Kidney (tissue), 13 donors: ENCODE measurements at regions not wholly inside any gene's neighbourhood (a gene's known extent, or its start where the extent isn't known, plus 50 kb on each side); places are given as distances from the start of the nearest gene placed in this dataset.

Source experiments
- DNase-seq, 5 donors: peaks; one replicate each; pipeline ENCODE4 v3.0.0-alpha.2; 2013 to 2020
- FAIRE-seq: peaks from 2 replicates; lab custom pipeline; 2012; peaks lifted over from hg19 to GRCh38; lab: Jason Lieb, UNC
- H3K27ac ChIP-seq, 2 donors: one replicate each; pipeline ENCODE4 v1.7.0; 2013; ENCODE audit warnings: low read depth in 2 of 2, low read length in 2 of 2, inconsistent platforms in 1 of 2
- H3K27me3 ChIP-seq: one replicate; pipeline ENCODE4 v1.7.1; 2013; ENCODE audit warnings: low read length, inconsistent platforms; ENCODE audit not compliant: control insufficient read depth, insufficient read depth
- H3K36me3 ChIP-seq, 3 donors: one replicate each; pipeline versions ENCODE4 v1.7.0 to v1.7.1; 2013; ENCODE audit warnings: low read length in 3 of 3, control low read depth in 1 of 3, inconsistent platforms in 1 of 3; ENCODE audit not compliant: insufficient read depth in 3 of 3, control insufficient read depth in 2 of 3
- H3K4me1 ChIP-seq, 3 donors: one replicate each; pipeline versions ENCODE4 v1.7.0 to v1.7.1; 2013; ENCODE audit warnings: low read length in 3 of 3, inconsistent platforms in 1 of 3, low read depth in 1 of 3; ENCODE audit not compliant: control insufficient read depth in 2 of 3, insufficient read depth in 2 of 3
- H3K4me3 ChIP-seq, 3 donors: one replicate each; pipeline versions ENCODE4 v1.7.0 to v1.8.1; 2013; ENCODE audit warnings: low read length in 3 of 3, control low read depth in 1 of 3, inconsistent platforms in 1 of 3
- H3K9ac ChIP-seq, 3 donors: one replicate each; pipeline versions ENCODE4 v1.7.0 to v1.7.1; 2013; ENCODE audit warnings: low read length in 3 of 3, control low read depth in 1 of 3, inconsistent platforms in 1 of 3
- H3K9me3 ChIP-seq, 3 donors: one replicate each; pipeline versions ENCODE4 v1.7.0 to v1.7.1; 2013; ENCODE audit warnings: low read length in 3 of 3, control low read depth in 1 of 3, inconsistent platforms in 1 of 3; ENCODE audit not compliant: control insufficient read depth in 2 of 3, insufficient read depth in 1 of 3
- CTCF ChIP-seq: IDR thresholded peaks from 3 replicates; pipeline ENCODE4 v1.5.1; 2012; ENCODE audit warnings: mild to moderate bottlenecking, moderate library complexity, borderline replicate concordance; ENCODE audit not compliant: insufficient read depth; ENCODE audit errors: extremely low read depth
- intact Hi-C: fragments of 100-400 bp; cut with DNase I; formaldehyde crosslinking; loops from one replicate; pipeline ENCODE4 v1.11.1; 2022
- donor health status: control.
- donor health status: control.
- donor health status: control.
- donor health status: control.
- donor health status: control.
- donor health status: DM: yes; HTN: yes; CAD: no.
- donor health status: Normal renal cell carcinoma (clear cell type).

GRCh38 chr11:110379261-110379660 lies 50.5 kb upstream of the FDX1 start:
- Histone ChIP-seq H3K27me3 (no peaks in the 10 kb centered on the region), H3K9me3 (no peaks in the 10 kb centered on the region), H3K9ac (no peak overlapping the region), H3K4me1 (peaks cover 0 to 5% (median 4%) of the 10 kb centered on the region in 3 donors), H3K4me3 (no peak overlapping the region), H3K36me3 (no peaks in the 10 kb centered on the region), H3K27ac (no peak overlapping the region)
- no peak for TF ChIP-seq CTCF
- FAIRE-seq (no peak), DNase-seq (no peak)
- intact Hi-C loops = loop anchor here (10.0 kb wide), 1 partner anchor 184 kb away; no protein-coding TSS in a partner anchor

- no peak for TF ChIP-seq CTCF
- no peak overlapping the region for H3K9ac ChIP-seq
- H3K36me3 ChIP-seq = no peaks in the 10 kb centered on the region
- no peaks in the 10 kb centered on the region for H3K27me3 ChIP-seq
- intact Hi-C loops = loop anchor here (10.0 kb wide), 1 partner anchor 185 kb away; no protein-coding TSS in a partner anchor
- H3K4me3 ChIP-seq = no peak overlapping the region
- no peak overlapping the region for H3K27ac ChIP-seq
- peaks cover 0 to 5% (median 4%) of the 10 kb centered on the region in 3 donors for H3K4me1 ChIP-seq
- no peak for DNase-seq
- no peaks in the 10 kb centered on the region for H3K9me3 ChIP-seq
- no peak for FAIRE-seq
These were observed 49.8 kb upstream of the FDX1 start for GRCh38 chr11:110379936-110380335.
